ENCODE measurements at regions not wholly inside any gene's neighbourhood (a gene's known extent, or its start where the extent isn't known, plus 50 kb on each side); places are given as distances from the start of the nearest gene placed in this dataset.

- H3K4me3 ChIP-seq (ENCODE audit: low read depth, low read length) = no peak overlapping the region
- TF ChIP-seq CTCF (IDR thresholded peaks at IDR 0.05; ENCODE audit: low read depth, low read length) = no peak
Measured at GRCh38 chr18:46319783-46320182, 215.6 kb downstream of the HAUS1 start.

GRCh38 chr18:46320297-46320696 lies 216.1 kb downstream of the HAUS1 start:
- TF ChIP-seq CTCF (IDR thresholded peaks at IDR 0.05; ENCODE audit: low read depth, low read length) = no peak
- no peak overlapping the region for H3K4me3 ChIP-seq (ENCODE audit: low read depth, low read length)

- TF ChIP-seq CTCF (IDR thresholded peaks at IDR 0.05; ENCODE audit: low read depth, low read length) = no peak
- H3K4me3 ChIP-seq (ENCODE audit: low read depth, low read length) = no peak overlapping the region
Measured at GRCh38 chr18:46320928-46321711, 216.9 kb downstream of the HAUS1 start.

- no peak for TF ChIP-seq CTCF (IDR thresholded peaks at IDR 0.05; ENCODE audit: low read depth, low read length)
- no peak overlapping the region for H3K4me3 ChIP-seq (ENCODE audit: low read depth, low read length)
Measured at GRCh38 chr18:46321955-46322354, 217.8 kb downstream of the HAUS1 start.

- H3K4me3 ChIP-seq (ENCODE audit: low read depth, low read length) = no peak overlapping the region
- TF ChIP-seq CTCF (IDR thresholded peaks at IDR 0.05; ENCODE audit: low read depth, low read length) = no peak
Measured at GRCh38 chr18:46322411-46322891, 218.3 kb downstream of the HAUS1 start.

- TF ChIP-seq CTCF (IDR thresholded peaks at IDR 0.05; ENCODE audit: low read depth, low read length) = no peak
- no peak overlapping the region for H3K4me3 ChIP-seq (ENCODE audit: low read depth, low read length)
Measured at GRCh38 chr18:46322941-46323340, 218.8 kb downstream of the HAUS1 start.

GRCh38 chr18:46324087-46324955 lies 220.1 kb downstream of the HAUS1 start:
- no peak overlapping the region for H3K4me3 ChIP-seq (ENCODE audit: low read depth, low read length)
- no peak for TF ChIP-seq CTCF (IDR thresholded peaks at IDR 0.05; ENCODE audit: low read depth, low read length)

All from WI38 (cell line).